ENCODE measurements at regions not wholly inside any gene's neighbourhood (a gene's known extent, or its start where the extent isn't known, plus 50 kb on each side); places are given as distances from the start of the nearest gene placed in this dataset.
"Not testable (repeated sequence)": the region's sequence is repeated elsewhere in the genome, so short reads cannot be mapped to it uniquely, and the experiment has no call there.

DNA sequence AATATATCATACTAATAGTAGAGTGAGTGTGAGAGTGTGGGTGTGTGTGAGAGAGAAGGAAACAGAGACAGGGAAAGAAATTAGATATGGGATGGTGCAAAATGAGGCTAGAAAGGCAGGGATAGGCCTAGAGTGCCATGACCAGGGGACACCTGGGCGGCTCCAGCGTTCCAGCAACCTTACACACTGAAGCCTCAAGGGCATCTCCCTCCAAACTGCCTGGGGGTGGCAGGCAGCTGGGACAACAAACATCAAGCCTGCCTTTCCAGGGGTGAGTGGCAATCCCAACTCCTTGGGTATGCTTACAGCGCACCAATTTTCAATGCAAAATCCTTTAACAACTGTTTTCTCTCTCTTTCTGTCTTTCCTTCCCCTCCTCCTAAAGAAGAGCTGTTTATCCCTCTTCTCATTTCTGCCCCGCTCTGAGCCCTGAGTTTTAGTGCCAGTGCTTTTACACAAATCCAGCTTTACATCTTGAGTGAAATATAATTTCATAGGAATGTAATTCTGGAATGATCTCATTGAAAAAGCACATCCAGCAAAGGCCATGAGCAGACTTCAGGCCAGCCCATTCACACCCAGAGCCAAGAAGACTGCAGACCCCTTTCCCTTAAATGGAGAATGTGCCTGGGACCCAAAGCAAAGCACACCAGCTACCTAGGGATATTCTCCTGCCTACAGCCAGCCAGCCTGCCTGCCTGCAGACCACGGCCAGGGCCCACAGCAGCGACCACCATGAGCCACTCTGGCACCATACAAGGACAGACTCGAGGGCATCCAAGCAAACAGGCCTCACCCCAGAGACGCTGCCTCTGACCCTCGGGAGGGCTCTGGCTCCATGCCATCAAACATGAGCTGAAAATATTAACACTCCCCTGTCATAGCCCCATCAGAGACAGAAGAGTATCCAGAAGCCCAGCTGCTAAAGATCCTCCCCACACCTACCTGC lies 90.3 kb downstream of the RPL27A start:
- DNase-seq (ENCODE audit: low read depth in 2 of 3, low spot score in 2 of 3), result no peak

DNA sequence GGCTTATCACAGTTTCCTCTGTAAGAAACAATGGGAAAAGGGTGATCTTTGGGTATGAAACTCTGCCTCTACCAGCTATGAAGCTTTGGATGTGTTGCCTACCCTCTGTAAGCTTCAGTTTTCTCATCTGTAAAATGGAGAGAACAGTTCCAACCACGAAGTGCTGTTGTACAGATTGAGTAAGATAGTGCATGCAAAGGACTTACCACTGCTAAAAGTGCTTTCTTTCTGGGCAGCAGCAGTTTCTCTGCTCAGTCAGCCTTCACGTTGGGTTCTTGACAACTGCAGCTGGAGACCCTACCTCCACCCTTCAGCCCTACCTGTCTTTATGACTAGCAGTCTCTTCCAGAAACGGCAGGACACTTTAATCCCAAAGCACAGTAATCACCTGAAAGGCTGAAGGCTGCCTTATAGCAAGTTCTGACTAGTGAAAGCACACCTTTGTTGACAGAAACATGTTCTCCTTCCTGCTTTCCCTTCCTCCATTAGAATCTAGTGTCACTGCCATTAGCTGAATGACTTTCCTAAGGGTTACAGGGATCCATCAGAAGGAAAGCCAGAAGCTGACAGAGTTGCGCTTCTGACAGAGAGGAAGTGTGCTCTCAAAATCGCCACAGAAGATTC lies 91.4 kb downstream of the RPL27A start:
- no peak for DNase-seq (ENCODE audit: low read depth in 2 of 3, low spot score in 2 of 3)

DNA sequence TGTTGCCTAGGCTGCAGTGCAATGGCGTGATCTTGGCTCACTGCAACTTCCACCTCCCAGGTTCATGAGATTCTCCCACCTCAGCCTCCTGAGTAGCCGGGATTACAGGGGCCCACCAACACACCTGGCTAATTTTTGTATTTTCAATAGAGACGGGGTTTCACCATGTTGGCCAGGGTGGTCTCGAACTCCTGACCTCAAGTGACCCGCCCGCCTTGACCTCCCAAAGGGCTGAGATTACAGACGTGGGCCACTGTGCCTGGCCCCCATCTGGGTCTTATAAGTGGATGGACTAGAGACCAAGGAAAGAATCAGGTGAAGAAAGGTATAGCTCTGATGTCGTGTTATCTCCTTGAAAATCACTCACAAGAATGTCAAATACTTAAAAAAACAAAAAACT lies 92.3 kb downstream of the RPL27A start:
- DNase-seq (ENCODE audit: low read depth in 2 of 3, low spot score in 2 of 3), result not testable (repeated sequence)

DNA sequence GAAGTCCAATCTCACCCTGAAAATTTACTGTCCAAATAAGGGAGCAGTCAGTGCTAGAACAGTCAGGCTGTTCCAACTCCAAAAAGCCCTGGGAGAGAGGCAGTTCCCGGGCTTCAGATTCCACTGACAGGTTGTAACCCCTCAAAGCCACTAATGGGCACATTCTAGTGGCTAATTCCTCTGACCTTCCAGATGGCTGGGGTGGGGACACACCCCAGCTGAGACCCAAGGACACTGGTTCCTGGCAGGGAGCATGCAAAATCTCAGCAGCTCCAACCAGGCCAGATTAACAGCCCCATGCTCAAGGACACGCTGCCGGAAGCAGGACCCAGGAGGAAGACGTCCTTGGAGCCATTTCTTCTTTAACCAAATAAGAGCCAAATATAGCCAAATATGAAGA lies 92.7 kb downstream of the RPL27A start:
- no peak for DNase-seq (ENCODE audit: low read depth in 2 of 3, low spot score in 2 of 3)

DNA sequence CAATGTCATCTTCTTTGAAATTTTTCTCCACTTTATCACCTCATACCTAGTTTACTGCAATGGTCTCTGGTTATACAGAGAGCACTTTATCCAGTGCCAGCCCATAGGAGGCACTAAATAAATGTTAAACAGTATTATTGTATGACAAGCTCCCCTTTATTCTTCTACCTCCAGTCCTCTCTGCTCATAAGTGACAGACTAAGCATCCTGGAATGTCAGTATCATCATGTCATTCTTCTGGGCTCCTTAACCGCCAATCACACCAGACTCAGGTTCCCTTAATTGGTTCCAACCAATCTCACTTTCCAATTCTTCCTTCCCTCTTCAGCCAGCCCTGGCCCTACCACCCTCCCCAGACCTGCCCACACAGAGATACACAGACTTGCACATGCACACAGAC lies 93.1 kb downstream of the RPL27A start:
- no peak for DNase-seq (ENCODE audit: low read depth in 2 of 3, low spot score in 2 of 3)

DNA sequence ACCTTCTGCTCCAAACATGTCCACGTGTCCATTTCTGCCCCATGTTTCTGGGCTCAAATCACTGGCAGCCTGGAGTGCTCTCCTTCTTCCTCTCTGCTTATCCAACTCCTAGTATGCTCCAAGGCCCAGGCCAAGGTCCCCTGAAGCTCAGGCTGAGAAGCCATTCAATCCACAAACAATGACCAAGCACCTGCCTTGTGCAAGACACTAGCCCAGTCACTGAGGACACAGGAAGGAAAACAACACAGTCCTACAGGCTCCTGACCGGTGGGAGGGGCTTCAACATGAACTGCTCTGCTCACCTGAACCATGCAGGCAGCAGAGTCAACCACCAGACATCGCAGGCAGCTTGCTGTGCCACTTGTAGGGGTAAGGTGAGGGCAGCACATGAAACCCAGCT lies 93.6 kb downstream of the RPL27A start:
- no peak for DNase-seq (ENCODE audit: low read depth in 2 of 3, low spot score in 2 of 3)

DNA sequence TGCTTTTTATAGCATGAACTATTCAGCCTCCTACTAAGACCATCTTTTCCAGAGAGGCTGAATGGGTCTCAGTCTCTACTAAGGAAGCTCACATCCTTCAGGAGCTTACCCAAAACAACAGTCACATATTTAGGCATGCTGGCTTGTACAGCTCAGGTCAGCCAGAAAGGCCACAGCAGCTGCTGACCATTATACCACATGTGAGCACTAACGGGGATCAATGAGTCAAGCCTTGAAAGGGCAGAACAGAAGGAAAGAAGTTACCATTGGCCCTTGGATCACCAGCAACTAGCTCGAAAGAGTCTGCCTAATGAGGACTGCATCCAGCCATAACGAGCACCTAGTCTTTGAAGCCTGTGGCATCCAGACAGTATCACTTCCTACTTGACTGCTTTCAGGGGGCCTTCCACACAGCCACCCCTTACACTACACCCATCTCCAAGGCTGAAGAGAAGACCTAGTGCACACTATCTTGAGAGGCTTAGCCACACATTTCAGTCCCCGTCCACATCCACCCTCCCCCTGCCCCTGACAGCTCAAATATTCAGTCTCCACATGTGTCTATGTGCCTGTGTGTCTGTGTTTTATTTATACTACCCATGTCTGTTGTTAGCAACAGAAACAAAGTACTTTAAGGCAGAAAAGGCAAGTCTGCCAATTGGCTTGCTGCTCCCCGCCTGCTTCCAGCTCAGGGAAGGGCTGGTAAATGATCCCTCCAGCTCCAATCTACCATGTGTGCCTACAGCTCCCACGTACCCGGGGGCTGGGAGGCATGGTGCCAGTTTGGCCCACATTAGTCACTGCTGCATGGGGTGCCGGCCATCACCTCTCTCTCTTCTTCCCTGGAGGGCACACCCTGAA lies 95.5 kb downstream of the RPL27A start:
- no peak for DNase-seq (ENCODE audit: low read depth in 2 of 3, low spot score in 2 of 3)

DNA sequence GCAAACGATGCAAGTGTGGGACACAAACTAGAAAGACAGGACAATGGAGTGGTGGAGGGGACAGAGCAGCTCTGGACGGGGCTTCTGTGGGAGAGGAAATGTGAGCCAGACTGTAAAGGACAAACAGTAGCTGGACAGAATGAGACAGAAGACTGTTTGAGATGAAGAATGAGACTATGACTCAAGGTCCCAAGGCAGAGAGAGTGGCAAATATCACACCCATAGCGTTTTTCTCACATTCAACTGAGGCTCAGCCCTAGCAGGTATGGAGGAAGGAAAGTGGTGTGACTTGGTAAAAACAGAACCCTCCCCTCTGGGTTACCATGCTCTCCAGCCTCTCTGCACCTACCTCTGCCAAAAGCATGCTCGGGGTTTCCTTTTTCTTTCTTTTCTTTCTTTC lies 96.5 kb downstream of the RPL27A start:
- DNase-seq (ENCODE audit: low read depth in 2 of 3, low spot score in 2 of 3), result no peak

DNA sequence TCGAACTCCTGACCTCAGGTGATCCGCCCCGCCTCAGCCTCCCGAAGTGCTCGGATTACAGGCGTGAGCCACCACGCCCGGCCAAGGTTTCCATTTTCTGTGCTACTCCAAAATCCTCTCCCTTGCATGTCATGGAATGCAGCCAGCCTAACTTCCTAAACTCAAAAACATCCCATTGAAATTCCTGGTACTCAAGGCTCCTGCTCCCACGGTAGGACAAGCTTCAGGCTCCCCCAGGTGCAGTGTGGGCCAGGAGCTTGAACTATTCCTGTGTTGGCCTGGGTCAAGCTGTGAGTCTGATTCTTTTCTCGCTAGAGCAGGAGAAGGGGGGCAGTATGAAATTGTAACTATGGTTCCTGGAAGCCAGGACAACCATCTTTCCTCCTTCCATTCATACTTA lies 97.1 kb downstream of the RPL27A start:
- no peak for DNase-seq (ENCODE audit: low read depth in 2 of 3, low spot score in 2 of 3)

DNA sequence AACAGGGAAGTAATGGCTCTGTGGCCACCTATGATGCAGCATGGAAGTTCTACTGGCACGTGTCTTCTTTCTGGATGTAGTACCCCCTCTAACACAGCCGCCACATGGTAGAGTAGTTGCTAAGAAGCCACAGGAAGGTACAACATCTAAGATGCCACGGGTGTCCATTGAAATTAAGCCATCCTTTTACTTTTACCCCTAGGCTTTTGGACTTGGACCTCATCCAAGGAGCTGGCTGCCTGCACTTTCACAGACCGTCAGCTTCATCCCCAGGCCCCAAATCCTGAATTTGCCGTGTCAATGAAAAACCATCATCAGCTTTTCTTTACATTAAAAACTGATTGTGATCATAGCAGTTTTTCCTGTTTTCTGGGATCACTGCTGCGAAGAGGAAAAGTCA lies 102.4 kb downstream of the RPL27A start:
- DNase-seq (ENCODE audit: low read depth in 2 of 3, low spot score in 2 of 3), result no peak

DNA sequence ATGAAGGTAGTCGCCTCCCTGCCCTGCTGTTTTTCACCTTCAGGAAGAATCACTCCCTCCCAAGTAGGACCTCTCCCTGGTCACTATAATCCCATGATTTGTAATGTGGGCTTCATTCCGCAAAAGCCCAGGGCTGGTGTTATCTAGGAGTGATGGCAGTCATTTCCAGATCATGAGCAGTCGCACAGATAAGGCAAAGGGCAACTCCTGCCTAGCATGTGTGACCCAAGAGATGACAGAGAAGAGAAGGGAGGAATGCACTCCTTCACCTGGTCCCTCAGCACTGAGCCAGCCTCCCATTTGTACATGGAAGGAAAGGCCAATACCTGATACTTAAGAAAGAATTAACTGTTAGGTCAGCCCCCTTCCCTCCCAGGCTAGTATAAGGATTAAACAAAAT lies 102.9 kb downstream of the RPL27A start:
- no peak for DNase-seq (ENCODE audit: low read depth in 2 of 3, low spot score in 2 of 3)

DNA sequence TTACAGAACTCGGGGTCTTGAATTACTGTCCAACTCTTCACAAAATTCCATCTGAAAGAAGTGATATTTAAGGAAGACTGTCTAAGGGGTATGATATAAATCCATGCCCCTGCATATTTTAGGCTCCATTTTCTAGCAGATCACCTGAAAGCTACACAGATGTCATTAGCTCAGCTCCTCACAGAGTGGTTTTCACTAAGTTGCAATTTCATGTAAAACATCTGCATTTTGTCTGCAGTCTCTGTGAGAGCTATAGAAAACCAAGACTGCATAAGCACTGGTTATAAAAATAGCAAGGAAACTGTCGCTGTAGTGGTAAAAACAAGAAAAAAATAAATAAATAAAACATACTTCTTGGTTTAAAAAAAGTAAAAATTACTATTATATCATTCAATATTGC lies 103.4 kb downstream of the RPL27A start:
- DNase-seq (ENCODE audit: low read depth in 2 of 3, low spot score in 2 of 3), result no peak

DNA sequence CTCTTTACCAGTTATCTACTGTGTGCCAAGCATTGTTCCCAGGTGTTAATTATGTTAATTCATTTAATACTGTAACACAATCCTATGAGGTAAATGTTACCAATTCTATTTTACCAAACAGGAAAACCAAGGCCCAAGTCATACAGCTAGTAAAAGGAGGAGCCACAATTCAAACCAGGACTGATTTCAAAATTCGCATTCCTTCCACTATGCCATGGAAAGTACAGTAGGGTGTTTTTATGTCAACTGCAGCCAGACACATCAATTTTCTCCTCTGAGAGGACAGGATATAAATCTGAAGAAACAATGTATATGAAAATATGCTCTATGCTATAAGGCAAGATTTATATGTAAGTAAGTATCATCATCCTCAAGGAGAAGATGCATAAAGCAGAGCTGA lies 104.3 kb downstream of the RPL27A start:
- no peak for DNase-seq (ENCODE audit: low read depth in 2 of 3, low spot score in 2 of 3)

DNA sequence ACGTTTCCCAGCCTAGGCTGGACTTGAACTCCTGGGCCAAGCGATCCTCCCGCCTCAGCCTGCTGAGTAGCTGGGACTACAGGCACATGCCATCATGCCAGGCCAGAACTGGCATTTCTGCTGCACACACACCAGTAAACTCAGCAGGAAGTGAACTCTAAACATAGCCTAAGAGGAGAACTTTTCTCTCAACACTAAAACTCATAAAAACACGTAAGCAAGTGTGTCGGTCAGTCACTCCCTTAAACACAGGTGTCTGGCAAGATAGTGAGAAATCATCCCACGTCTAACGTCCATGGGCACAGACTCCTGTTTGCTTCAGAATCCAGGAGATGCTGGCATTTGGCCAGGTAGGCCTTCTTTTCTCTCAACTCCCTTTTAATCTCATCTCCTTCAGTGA lies 104.8 kb downstream of the RPL27A start:
- no peak for DNase-seq (ENCODE audit: low read depth in 2 of 3, low spot score in 2 of 3)

DNA sequence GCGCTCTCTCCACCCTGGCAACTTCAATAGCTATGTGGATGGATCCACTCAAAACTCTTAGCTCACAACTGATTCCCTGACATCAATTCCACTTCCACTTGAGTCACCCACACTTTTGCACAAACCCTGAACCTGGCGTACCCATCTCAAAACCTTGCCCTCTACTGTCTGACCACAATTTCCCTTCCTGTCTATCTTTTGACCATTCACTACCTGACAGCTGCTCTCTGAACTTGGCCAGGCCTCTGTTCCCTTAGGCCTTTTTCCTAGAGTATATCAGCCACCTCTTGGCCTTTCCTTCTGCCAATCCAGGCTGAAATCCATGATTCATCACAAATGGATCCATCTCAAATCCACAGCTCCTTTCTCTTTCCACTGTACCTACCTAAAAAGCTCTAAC lies 106.0 kb downstream of the RPL27A start:
- DNase-seq (ENCODE audit: low read depth in 2 of 3, low spot score in 2 of 3), result no peak

DNA sequence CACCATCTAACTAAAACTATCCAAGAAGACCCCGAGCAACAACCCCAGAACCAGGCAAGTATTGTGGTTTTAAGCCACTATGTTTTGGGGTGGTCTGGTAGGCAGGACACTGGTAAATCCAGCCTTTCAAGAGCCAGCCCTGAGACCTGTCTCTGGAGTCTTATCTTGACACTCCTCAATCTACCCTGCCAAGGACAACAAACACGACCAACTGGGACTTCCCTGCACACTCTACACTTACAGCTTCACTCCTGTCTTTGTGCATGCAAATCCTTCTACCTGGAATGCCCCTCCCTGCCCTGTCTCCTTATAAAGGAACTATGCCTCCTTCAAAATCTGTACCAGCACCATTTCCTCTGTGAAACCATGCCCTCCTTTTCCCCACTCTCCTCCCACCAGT lies 107.3 kb downstream of the RPL27A start:
- no peak for DNase-seq (ENCODE audit: low read depth in 2 of 3, low spot score in 2 of 3)

DNA sequence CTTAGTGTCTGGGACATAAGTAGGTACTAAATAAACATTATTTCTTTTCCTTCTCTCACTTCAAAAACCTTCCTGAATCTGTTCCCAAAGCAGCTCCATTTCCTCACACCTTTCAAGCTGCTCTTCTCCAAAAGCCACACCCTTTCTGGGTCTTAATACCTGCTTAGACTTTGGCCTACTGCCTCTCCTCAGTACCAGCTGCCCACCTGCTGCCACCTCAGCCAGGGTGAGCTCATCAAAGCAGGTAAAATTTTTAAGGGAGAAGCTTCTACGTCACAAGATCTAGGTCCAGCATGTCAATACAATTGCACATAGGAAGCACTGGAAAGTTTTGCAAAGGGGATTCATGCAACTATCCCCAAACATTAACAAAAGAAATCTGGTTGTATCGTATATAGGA lies 108.4 kb downstream of the RPL27A start:
- no peak for DNase-seq (ENCODE audit: low read depth in 2 of 3, low spot score in 2 of 3)

DNA sequence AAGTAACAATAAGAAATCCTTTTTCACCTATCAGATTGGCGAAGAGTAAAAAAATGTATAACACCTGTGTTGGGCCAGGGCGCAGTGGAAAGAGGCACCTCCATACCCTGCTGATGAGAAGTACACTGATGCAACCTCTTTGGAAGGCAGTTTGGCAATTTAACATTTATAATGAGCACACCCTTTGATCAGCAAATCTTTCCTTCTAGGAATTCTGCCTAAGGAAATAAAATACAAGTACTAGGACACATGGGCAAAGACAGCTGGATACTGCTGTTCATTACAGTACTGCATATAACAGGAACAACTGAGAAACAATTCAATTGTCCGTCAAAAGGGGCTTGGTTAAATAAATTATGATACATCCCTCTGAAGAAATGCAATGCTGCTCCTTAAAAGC lies 110.1 kb downstream of the RPL27A start:
- DNase-seq (ENCODE audit: low read depth in 2 of 3, low spot score in 2 of 3), result no peak

DNA sequence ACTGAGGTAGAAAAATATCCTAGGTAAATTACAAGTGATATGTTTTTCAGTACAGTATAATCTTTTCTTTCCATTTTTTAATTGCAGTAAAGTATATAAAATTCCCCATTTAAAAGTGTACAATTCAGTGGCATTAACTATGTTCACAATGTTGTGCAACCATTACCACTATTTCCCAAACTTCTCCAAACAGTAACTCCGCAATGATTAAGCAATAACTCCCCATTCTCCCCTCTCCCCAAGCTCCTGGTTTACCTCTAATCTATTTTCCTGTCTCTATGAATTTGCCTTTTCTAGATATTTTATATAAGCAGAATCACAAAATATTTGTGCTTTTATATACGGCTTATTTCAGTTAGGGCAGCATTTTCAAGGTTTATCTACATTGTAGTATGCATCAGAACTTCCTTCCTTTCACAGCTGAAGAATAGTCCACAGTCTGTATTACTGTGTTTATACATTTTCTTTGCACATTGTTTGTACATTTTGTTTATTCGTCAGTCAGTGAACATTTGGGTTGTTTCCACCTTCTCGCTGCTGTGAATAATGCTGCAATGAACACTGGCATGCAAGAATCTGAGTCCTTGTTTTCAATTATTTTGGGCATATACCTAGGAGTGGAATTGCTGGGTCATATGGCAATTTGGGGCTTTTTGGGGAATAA lies 110.7 kb downstream of the RPL27A start:
- DNase-seq (ENCODE audit: low read depth in 2 of 3, low spot score in 2 of 3), result no peak

DNA sequence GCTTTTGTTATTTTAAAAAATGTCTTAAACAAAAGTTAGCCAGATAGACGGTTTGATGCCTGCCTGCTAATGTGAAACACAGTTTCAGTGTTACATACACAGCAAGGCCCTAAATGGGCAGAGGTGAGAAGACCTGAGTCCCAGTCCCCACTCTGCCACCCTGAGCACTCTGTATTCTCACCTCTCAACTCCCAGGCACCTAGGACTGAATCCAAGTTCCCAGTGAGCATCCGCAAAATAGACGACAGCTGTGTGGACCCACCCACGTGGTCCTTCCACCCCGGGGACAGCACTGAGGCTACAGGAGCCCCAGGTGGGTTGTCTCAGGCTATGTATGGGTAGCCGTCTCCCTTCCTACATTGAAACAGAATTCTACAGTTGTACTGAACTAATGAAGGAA lies 111.5 kb downstream of the RPL27A start:
- DNase-seq (ENCODE audit: low read depth in 2 of 3, low spot score in 2 of 3), result no peak

DNA sequence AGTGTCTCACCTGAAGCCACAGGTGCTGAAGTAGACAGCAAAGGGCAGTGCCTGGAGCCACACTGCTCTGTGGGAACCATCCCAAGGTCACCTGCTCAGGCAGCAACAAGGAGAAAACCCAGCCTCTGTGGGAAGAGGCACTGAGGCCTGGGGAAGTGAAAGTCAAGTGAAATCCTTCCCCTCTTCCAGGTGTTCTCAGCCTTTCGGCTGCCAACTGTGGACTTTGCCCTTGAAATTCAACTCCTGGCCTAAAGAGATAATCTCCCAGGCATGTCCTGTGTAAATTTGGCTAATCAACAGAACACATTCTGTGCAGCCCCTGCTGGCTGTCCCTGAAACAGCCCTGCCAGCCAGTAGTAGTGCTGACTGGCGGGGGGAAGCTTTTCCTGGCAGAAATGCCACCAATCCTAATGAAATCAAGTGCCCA lies 112.1 kb downstream of the RPL27A start:
- no peak for DNase-seq (ENCODE audit: low read depth in 2 of 3, low spot score in 2 of 3)
